BE2C (cell line): ENCODE measurements at regions not wholly inside any gene's neighbourhood (a gene's known extent, or its start where the extent isn't known, plus 50 kb on each side); places are given as distances from the start of the nearest gene placed in this dataset.

Experiments
- DNase-seq: peaks from one replicate; pipeline ENCODE4 v3.0.0-alpha.2; 2020
- H3K27me3 ChIP-seq: fragments of 250-450 bp; sonication (Bioruptor Pico); 2 replicates; pipeline ENCODE4 v1.5.1; 2020; ENCODE audit warnings: mild to moderate bottlenecking
- H3K36me3 ChIP-seq: fragments of 250-450 bp; sonication (Bioruptor Pico); 2 replicates; pipeline ENCODE4 v1.5.1; 2020; ENCODE audit warnings: mild to moderate bottlenecking
- H3K4me1 ChIP-seq: fragments of 250-450 bp; sonication (Bioruptor Pico); 2 replicates; pipeline ENCODE4 v1.5.1; 2020
- H3K4me3 ChIP-seq: 2 replicates; pipeline ENCODE4 v1.5.1; 2011; ENCODE audit warnings: low read depth, low read length
- H3K9me3 ChIP-seq: fragments of 250-450 bp; sonication (Bioruptor Pico); 2 replicates; pipeline ENCODE4 v1.5.1; 2020
- CTCF ChIP-seq: IDR thresholded peaks from 2 replicates; pipeline ENCODE4 v1.5.1; 2012; ENCODE audit warnings: mild to moderate bottlenecking, low read depth, low read length

DNA sequence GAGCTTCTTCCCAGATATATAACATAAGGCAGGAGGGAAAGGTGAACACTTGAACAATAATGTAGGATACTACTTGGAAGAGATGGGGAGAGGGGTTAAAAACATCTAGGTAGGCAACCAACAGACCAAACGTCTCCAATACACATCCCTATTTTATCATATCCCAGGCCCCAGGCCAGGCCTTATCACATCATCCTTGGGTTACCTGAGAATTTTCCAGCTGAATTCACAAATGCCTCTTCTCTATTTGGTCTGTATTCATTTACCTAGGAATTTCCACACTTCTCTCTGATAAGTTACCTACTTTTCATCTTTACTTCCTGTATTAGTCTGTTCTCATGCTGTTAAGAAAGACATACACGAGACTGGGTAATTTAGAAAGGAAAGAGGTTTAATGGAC is 141.9 kb upstream of the C1orf21 start:
- H3K9me3 ChIP-seq = no peaks in the 10 kb centered on the region
- H3K36me3 ChIP-seq = no peaks in the 10 kb centered on the region
- DNase-seq = no peak
- peaks cover 11% of the 10 kb centered on the region; the same call in 1 of the 2 replicates for H3K4me1 ChIP-seq
- no peak overlapping the region for H3K4me3 ChIP-seq
- no peak for TF ChIP-seq CTCF
- H3K27me3 ChIP-seq = no peaks in the 10 kb centered on the region

DNA sequence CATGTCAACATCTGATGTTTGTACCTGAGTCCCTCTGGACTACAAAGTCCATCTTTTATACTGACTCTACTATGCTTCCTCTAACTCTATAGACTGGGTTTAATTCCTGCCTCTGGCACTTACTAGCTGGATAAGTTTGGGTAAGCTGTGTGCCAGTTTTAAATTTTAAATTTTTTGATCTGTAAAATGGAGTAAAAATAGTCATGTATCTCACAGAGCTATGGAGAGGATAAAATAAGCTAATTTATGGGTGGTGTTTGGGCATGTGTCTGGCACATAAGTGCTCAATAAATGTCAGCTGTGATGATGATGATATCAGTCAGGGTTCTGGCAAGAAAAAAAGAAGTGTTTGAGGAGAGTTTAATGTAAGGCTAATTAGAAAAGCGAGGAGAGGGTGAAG is 139.2 kb upstream of the C1orf21 start:
- no peaks in the 10 kb centered on the region for H3K9me3 ChIP-seq
- no peak overlapping the region for H3K4me3 ChIP-seq
- no peaks in the 10 kb centered on the region for H3K36me3 ChIP-seq
- TF ChIP-seq CTCF = no peak
- no peak for DNase-seq
- H3K27me3 ChIP-seq = no peaks in the 10 kb centered on the region
- H3K4me1 ChIP-seq = peaks cover 9% of the 10 kb centered on the region; the same call in 1 of the 2 replicates

DNA sequence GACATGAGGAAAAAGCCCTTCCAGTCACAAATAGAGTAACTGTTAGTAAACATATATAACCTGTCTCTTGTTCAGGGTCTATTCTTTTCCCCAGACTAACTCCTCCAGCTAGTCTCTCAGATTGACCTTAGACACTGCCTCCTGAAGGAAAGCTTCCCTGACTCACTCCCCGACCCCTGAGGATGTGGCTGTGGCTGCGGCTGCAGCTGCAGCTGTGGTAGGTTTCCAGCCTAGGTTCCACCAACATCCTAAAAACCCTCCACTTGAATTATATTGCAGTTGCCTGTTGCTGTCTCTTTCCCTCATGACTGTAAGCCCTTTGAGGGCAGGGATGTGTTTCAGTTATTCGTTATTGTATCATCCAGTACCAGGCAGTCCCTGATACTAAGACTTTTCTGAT is 132.9 kb upstream of the C1orf21 start:
- no peak for TF ChIP-seq CTCF

DNA sequence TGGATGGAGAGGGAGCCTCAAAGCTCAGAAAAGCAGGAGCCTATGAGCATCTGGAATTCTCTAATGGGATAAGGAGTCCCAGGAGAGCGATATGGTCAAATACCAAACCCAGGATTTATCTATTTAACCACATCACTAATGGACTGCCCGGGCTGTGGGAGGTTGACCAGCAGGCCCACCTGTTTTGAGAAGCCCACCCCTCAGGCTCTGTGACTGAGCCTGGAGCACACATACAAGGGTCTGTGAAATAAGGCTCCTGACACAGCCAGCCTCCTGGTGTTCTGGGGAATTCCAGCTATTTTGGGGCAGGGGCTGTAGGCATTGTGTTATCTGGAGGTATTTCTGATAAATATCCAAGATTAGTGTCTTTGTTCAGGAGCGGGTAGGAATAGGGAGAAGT is 132.0 kb upstream of the C1orf21 start:
- peaks cover 14% of the 10 kb centered on the region; the same call in 1 of the 2 replicates for H3K4me1 ChIP-seq
- no peak overlapping the region for H3K4me3 ChIP-seq
- DNase-seq = peak; percentile 73
- no peaks in the 10 kb centered on the region for H3K27me3 ChIP-seq
- no peaks in the 10 kb centered on the region for H3K36me3 ChIP-seq
- no peak for TF ChIP-seq CTCF
- H3K9me3 ChIP-seq = no peaks in the 10 kb centered on the region

More for the DNA sequence above, 132.9 kb upstream of the C1orf21 start:
- Histone ChIP-seq H3K4me3 (no peak overlapping the region), H3K27me3 (no peaks in the 10 kb centered on the region), H3K9me3 (no peaks in the 10 kb centered on the region), H3K36me3 (no peaks in the 10 kb centered on the region), H3K4me1 (peaks cover 19% of the 10 kb centered on the region; the same call in 1 of the 2 replicates)
- DNase-seq = no peak

DNA sequence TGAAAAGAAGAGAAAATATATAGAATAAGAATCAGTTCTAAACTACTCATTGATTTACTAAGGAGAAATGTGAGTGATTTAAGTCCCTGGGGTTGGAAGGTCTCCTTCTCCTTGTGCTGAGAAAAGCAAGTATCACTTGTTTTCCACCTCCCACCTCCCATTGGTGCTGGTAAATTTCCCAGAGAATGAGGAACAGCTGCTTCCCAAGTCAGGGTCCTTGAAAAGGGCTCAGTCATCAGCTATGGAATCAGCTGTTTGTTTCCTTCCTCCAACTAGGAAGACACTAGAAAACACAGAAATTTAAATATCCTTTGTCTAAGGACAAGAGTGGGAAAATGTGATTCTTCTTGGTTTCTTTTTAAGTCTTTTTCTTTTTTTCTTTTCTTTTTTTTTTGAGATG is 131.3 kb upstream of the C1orf21 start:
- Histone ChIP-seq H3K36me3 (no peaks in the 10 kb centered on the region), H3K4me1 (peaks cover 14% of the 10 kb centered on the region; the same call in 1 of the 2 replicates), H3K4me3 (no peak overlapping the region), H3K27me3 (no peaks in the 10 kb centered on the region), H3K9me3 (no peaks in the 10 kb centered on the region)
- DNase-seq = no peak
- TF ChIP-seq CTCF = no peak

DNA sequence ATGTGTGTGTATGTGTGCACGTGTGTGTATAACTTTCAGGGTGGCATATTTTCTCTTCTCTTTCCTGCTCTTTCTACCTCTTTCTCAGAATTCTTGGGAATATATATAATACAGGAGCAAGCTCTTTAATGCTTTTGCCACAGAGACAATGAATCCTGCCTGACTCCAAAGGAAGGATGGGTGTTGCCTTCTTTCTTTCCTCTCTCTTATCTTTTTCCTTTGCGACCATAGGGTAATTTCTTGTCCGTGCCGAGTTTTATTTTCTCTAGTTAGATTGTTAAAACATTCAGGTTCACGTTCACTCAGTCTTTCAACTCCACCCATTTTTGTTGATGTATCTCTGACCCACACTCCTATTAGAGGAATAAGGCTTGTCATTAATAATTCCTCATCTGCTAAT is 129.0 kb upstream of the C1orf21 start:
- DNase-seq = no peak
- H3K27me3 ChIP-seq = no peaks in the 10 kb centered on the region

More for the DNA sequence above, 129.0 kb upstream of the C1orf21 start:
- no peak for TF ChIP-seq CTCF
- H3K36me3 ChIP-seq = no peaks in the 10 kb centered on the region
- H3K4me3 ChIP-seq = no peak overlapping the region
- H3K9me3 ChIP-seq = no peaks in the 10 kb centered on the region
- peaks cover 14% of the 10 kb centered on the region; the same call in 1 of the 2 replicates for H3K4me1 ChIP-seq
